ENCODE measurements at regions not wholly inside any gene's neighbourhood (a gene's known extent, or its start where the extent isn't known, plus 50 kb on each side); places are given as distances from the start of the nearest gene placed in this dataset.

DNA sequence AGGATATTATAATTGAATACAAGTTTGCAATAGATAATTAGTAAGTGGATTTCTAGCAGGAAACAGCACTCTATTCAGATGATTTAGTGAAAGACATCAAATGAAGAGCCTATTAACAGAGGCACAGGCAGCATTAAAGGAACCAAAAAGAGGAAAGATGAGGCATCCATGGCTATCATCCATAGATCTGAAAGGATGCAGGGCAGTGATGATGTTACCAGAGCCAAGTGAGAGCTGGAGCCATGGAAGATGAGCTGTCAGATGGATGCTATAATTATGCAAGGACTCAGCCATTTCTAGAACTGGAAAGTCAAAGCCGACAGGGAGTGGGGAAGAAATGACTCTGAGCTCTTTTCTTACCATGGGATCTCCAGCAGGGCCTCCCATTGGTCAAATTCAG lies 66.8 kb upstream of the ANKEF1 start:
- Histone ChIP-seq H3K27me3 (ENCODE audit: insufficient read depth) (no peaks in the 10 kb centered on the region; the same call in 1 of the 2 replicates), H3K9me2 (no peaks in the 10 kb centered on the region), H3K79me2 (ENCODE audit: insufficient read depth) (no peaks in the 10 kb centered on the region), H3K4me2 (no peak overlapping the region), H3F3A (replicated peaks; ENCODE audit: insufficient read depth) (no peaks in the 10 kb centered on the region), H3K9ac (no peak overlapping the region), H3K4me1 (ENCODE audit: control insufficient read depth in 1 of 2, insufficient read depth in 2 of 2, low read depth in 1 of 2, low read length in 1 of 2) (peaks cover 0 to 6% of the 10 kb centered on the region in 2 experiments; a peak in 1 of 4 replicates), H2AFZ (ENCODE audit: low read depth) (no peak overlapping the region), H3K4me3 (ENCODE audit: low read depth in 2 of 2, low read length in 1 of 2) (no peak overlapping the region), H3K36me3 (replicated peaks in 1 of 2; ENCODE audit: control insufficient read depth in 1 of 2, insufficient read depth in 2 of 2, low read length in 1 of 2) (no peaks in the 10 kb centered on the region), H3K9me3 (no peaks in the 10 kb centered on the region), H3K27ac (ENCODE audit: low read depth in 2 of 2, low read length in 1 of 2) (no peak overlapping the region), H4K20me1 (ENCODE audit: insufficient read depth) (no peaks in the 10 kb centered on the region)
- DNase-seq = peak; percentile 23
- 0% methylated on average over 1 of the region's 1 CpG for WGBS (ENCODE audit: low lambda C conversion rate)
- TF ChIP-seq, protein P1, sequence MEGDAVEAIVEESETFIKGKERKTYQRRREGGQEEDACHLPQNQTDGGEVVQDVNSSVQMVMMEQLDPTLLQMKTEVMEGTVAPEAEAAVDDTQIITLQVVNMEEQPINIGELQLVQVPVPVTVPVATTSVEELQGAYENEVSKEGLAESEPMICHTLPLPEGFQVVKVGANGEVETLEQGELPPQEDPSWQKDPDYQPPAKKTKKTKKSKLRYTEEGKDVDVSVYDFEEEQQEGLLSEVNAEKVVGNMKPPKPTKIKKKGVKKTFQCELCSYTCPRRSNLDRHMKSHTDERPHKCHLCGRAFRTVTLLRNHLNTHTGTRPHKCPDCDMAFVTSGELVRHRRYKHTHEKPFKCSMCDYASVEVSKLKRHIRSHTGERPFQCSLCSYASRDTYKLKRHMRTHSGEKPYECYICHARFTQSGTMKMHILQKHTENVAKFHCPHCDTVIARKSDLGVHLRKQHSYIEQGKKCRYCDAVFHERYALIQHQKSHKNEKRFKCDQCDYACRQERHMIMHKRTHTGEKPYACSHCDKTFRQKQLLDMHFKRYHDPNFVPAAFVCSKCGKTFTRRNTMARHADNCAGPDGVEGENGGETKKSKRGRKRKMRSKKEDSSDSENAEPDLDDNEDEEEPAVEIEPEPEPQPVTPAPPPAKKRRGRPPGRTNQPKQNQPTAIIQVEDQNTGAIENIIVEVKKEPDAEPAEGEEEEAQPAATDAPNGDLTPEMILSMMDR (IDR thresholded peaks at IDR 0.05) = no peak
- TF ChIP-seq ELF1 (IDR thresholded peaks at IDR 0.05) (no peak), SIN3A (IDR thresholded peaks at IDR 0.05; ENCODE audit: borderline replicate concordance, low read depth, low read length) (no peak), RAD21 (IDR thresholded peaks at IDR 0.05; ENCODE audit: low read length) (no peak), NRF1 (IDR thresholded peaks at IDR 0.05; ENCODE audit: low read depth, low read length) (no peak), GATA2 (CRISPR knock-in tag; IDR thresholded peaks at IDR 0.05) (peak; percentile 32; the same call in 1 of the 2 replicates)
- TF ChIP-seq, protein P2, sequence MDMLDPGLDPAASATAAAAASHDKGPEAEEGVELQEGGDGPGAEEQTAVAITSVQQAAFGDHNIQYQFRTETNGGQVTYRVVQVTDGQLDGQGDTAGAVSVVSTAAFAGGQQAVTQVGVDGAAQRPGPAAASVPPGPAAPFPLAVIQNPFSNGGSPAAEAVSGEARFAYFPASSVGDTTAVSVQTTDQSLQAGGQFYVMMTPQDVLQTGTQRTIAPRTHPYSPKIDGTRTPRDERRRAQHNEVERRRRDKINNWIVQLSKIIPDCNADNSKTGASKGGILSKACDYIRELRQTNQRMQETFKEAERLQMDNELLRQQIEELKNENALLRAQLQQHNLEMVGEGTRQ (IDR thresholded peaks at IDR 0.05; ENCODE audit: borderline replicate concordance, low read depth, low read length) = no peak
- TF ChIP-seq, protein P3, sequence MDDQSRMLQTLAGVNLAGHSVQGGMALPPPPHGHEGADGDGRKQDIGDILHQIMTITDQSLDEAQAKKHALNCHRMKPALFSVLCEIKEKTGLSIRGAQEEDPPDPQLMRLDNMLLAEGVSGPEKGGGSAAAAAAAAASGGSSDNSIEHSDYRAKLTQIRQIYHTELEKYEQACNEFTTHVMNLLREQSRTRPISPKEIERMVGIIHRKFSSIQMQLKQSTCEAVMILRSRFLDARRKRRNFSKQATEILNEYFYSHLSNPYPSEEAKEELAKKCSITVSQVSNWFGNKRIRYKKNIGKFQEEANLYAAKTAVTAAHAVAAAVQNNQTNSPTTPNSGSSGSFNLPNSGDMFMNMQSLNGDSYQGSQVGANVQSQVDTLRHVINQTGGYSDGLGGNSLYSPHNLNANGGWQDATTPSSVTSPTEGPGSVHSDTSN (IDR thresholded peaks at IDR 0.05) = no peak
- ChIA-PET POLR2A (no interaction called here), CTCF (interaction anchor here (1.0 to 3.0 kb wide), 7 partner anchors 9 to 560 kb away, joined by 3 to 36 read pairs (median 3); no protein-coding TSS in a partner anchor)

DNA sequence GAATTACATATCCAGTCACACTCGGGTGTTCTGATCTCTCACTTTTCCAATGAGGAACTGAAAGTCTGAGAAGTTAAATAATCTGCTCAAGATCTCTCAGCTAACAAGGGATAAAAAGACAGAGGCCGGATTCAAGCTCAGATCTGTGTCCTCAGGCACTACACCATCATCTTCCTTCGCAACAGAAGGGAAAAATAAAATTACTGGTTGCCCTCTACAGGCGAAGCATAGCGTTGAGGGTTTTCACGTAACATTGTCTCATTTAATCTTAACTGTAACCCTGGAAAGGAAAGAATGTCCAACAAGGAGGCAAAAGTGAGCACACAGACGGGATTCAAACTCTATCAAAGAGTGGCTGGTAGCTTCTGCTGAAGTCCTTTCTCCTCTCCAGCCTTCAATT lies 67.8 kb upstream of the ANKEF1 start:
- H3K79me2 ChIP-seq (ENCODE audit: insufficient read depth) = no peaks in the 10 kb centered on the region
- no peak overlapping the region for H3K4me2 ChIP-seq
- H2AFZ ChIP-seq (ENCODE audit: low read depth) = no peak overlapping the region
- no peaks in the 10 kb centered on the region for H3K9me3 ChIP-seq
- no peak overlapping the region for H3K9ac ChIP-seq
- peaks cover 0 to 6% of the 10 kb centered on the region in 2 experiments; a peak in 1 of 4 replicates for H3K4me1 ChIP-seq (ENCODE audit: control insufficient read depth in 1 of 2, insufficient read depth in 2 of 2, low read depth in 1 of 2, low read length in 1 of 2)
- H3K9me2 ChIP-seq = no peaks in the 10 kb centered on the region
- H3K36me3 ChIP-seq (replicated peaks in 1 of 2; ENCODE audit: control insufficient read depth in 1 of 2, insufficient read depth in 2 of 2, low read length in 1 of 2) = no peaks in the 10 kb centered on the region
- no peak overlapping the region for H3K4me3 ChIP-seq (ENCODE audit: low read depth in 2 of 2, low read length in 1 of 2)
- no peaks in the 10 kb centered on the region for H3F3A ChIP-seq (replicated peaks; ENCODE audit: insufficient read depth)
- ChIA-PET CTCF (interaction anchor here (0.9 to 3.0 kb wide), 4 partner anchors 12 to 349 kb away, joined by 3 to 36 read pairs (median 11); no protein-coding TSS in a partner anchor), POLR2A (no interaction called here)
- no peak overlapping the region for H3K27ac ChIP-seq (ENCODE audit: low read depth in 2 of 2, low read length in 1 of 2)
- 52% methylated on average over 7 of the region's 7 CpGs for WGBS (ENCODE audit: low lambda C conversion rate)
- peak; percentile 30 for DNase-seq
- no peaks in the 10 kb centered on the region; the same call in 1 of the 2 replicates for H3K27me3 ChIP-seq (ENCODE audit: insufficient read depth)
- no peaks in the 10 kb centered on the region for H4K20me1 ChIP-seq (ENCODE audit: insufficient read depth)
- no peak for TF ChIP-seq CHD2 (IDR thresholded peaks at IDR 0.05; ENCODE audit: low read length, partially characterized antibody)
- TF ChIP-seq FOXM1 (IDR thresholded peaks at IDR 0.05; ENCODE audit: low read depth) = no peak
- peak; percentile 22; the same call in 1 of the 2 replicates for TF ChIP-seq SMC3 (IDR thresholded peaks at IDR 0.05; ENCODE audit: low read depth, low read length)
- TF ChIP-seq, protein P4, sequence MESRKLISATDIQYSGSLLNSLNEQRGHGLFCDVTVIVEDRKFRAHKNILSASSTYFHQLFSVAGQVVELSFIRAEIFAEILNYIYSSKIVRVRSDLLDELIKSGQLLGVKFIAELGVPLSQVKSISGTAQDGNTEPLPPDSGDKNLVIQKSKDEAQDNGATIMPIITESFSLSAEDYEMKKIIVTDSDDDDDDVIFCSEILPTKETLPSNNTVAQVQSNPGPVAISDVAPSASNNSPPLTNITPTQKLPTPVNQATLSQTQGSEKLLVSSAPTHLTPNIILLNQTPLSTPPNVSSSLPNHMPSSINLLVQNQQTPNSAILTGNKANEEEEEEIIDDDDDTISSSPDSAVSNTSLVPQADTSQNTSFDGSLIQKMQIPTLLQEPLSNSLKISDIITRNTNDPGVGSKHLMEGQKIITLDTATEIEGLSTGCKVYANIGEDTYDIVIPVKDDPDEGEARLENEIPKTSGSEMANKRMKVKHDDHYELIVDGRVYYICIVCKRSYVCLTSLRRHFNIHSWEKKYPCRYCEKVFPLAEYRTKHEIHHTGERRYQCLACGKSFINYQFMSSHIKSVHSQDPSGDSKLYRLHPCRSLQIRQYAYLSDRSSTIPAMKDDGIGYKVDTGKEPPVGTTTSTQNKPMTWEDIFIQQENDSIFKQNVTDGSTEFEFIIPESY (IDR thresholded peaks at IDR 0.05; ENCODE audit: borderline replicate concordance, low read depth) = no peak
- TF ChIP-seq, protein P1 (IDR thresholded peaks at IDR 0.05) = peak; percentile 41
- no peak for TF ChIP-seq POLR2AphosphoS5 (IDR thresholded peaks at IDR 0.05; ENCODE audit: low read depth, low read length)
- TF ChIP-seq TEAD4 (IDR thresholded peaks at IDR 0.05; ENCODE audit: borderline replicate concordance, insufficient read depth) = no peak
- TF ChIP-seq, protein P5, sequence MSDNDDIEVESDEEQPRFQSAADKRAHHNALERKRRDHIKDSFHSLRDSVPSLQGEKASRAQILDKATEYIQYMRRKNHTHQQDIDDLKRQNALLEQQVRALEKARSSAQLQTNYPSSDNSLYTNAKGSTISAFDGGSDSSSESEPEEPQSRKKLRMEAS (IDR thresholded peaks at IDR 0.05; ENCODE audit: low read depth) = no peak
- TF ChIP-seq, protein P3 (IDR thresholded peaks at IDR 0.05) = no peak

Data from SK-N-SH (cell line).